GM18520 (cell line): ENCODE measurements at regions not wholly inside any gene's neighbourhood (a gene's known extent, or its start where the extent isn't known, plus 50 kb on each side); places are given as distances from the start of the nearest gene placed in this dataset.

Experiments used
- ATAC-seq: cut with Tn5 transposase; IDR thresholded peaks from one replicate; pipeline ENCODE4 v1.9.1; 2021; ENCODE audit not compliant: unreplicated experiment

DNA sequence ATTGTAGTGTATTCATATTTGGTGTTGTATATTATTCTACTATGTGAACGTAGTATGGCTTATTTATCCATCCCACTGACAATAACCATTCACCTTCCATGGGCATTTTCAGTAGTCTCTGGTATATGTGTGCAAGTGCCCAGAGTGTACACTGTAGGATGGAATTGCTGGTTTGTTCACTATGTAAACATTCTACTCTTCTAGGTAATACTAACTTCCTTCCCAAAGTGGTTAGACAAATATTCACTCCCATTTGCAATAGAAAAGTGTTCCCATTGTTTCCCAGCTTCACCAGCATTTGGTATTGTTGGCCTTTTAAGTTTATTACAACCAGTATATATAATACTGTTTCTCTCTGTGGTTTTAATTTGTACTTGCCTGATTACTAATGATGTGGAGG, 153.7 kb downstream of the C7orf25 start:
- no peak for ATAC-seq

DNA sequence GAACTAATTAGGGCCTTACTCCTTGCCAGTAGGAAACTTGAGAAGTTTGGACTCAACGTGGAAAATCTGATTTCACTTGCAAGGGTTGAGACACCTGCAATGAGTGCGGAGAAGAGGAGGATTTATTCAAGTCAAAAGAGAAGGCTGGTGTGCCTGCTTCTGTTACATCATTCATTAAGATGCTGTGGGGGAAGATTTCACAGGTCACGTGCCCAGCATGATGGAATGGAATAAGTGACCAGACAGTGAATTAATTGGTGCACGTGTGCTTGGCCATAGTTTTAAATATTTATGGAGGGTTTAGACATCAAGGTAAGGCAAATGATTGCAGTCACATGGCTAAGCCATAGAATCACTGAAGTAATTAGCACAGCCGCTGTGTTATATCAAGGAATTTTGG, 155.0 kb downstream of the C7orf25 start:
- ATAC-seq, result no peak

DNA sequence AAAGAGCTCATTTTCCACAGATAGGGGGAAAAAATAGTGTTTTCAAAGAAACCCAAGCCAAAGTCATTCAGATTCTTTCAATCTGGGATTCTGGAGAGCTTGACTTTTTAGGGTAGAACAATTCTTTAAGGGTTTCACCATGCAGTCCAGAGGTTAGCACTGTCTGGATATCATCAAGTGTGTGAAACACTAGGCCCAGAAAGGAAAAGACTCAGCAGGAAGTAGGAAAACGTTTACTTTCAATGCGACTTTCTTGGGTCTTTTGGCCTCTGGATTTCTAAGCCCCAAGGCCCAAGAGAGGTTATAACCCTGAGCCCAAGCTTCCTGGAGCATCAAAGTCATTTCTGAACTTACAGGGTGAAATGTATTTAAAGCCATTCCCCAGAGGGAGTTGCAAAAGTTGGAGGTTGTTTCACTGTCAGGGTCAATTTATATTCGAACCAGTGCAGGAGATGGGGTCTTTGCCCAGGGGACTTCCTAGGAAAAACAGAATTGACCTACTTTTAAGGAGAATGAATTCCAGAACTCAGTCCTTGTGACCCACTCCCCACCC, 158.0 kb downstream of the C7orf25 start:
- ATAC-seq, result no peak

DNA sequence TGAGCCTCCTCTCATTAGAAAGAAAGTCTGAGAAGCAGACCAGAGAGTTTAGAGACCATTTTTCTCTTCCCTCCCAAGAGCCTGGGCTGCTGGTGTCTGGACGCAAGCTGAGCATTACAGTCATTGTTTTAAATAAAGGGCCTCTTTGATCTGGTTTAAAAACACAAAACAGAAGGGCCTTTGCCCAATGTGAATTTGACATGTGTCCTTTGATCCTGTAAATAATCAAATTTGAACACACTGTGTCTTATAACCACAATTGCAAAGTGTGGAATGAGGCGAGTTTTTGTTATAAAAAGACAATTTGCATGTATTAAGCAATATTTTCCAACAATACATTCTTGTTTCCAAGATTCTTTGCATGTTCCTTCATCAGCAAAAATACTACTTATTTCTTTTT, 158.5 kb downstream of the C7orf25 start:
- no peak for ATAC-seq

DNA sequence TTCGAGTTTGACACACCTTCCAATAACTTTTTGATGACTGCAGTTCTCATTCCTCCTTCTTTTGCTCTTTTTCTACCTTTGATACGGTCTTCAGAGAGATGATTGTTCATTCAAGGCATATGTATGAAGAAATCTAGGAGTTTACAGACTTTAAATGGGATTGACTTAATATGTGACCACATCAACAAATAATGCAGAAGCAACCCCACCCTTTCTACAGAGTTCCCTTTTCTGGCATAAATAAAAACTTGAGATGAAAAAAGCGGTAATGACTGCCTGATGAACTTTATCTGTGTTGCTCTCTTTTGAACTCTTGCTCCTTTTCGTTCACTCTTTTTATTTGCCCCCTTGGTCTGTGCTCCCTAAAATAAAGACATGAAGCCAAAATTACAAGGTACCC, 161.7 kb downstream of the C7orf25 start:
- no peak for ATAC-seq

DNA sequence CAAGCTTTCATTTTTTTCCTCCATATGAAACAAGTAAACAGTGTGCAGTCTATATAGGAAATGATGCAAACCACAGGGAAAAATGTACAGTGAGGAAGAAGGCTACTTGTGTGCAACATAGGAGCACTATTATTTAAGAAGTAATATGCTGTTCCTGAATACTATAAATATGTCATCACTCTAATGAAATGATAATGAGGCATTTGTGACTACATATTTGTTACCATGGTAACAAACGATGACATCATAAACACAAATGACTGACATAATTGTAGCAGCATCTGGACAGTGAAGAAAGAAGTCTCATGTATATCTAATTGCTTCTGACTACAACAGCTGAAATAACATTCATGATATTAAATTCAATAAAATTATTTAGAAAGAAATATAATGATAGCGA, 164.8 kb downstream of the C7orf25 start:
- no peak for ATAC-seq

DNA sequence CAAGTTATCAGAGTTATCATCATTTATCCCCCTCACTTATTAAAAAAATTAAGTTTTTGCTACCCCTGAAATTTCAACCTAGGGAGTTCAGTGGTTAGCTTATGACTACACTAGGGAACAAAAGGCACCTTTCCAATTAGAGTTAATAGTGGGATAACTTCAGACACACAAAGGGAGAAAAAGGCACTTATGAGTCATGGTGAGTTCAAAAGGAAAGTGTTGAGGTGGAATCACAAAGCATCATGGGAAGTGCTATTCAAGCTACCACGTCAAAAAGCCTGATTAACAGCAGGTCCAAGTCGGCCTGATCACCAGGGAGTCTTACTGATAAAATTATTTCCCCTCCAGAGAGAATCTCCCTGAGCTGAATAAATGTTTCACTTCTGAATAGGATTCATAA, 165.7 kb downstream of the C7orf25 start:
- ATAC-seq, result no peak

DNA sequence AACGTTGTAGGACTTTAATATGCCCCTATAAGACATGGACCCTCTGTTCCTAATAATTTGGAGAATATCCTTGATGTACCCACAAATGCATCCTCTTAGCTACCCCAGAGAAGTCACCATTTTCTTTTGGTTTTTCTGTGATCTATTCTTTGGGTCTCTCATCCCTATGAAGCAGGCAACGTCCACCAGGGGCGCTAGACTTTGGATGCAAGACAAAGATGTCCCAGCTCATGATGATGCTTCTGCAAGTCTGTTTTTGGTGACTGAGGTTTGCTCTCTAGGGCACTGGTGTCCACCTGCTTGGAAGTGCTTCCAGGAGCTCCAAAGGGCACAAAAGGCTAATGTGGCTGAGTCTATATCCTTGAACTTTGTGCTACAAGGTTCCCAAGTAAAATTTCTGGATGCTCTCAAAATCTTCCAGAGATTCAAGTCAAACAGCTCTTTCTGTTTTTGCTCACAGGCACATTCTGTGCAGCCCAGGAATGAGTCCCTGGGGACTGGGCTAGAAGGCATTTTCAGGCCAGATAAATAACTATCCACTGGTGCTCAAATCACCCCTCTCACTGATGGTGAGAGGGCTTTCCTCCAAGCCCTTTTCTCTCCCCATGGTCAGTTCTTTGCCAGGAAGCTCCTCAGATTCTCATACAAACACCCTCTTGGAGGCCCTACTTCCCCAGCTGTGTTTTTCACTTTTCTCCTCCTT, 166.4 kb downstream of the C7orf25 start:
- no peak for ATAC-seq

DNA sequence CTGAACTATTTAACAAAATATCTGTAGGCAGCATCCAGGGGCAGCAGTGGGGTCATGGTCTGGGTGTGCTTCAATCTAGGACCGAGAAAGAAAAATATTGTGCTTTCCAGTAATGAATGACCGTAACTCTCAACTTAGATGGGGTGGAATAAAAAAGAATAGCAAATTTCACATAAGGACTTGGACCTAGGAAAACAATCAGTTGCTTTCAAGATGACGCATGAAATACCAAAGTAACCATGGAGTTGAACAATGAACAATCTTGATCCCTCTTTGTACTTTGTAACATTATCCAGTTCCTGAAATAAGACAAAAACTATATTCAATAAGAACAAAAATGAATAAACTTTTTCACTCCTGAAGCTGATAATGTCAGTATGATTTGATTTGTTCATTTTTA, 167.1 kb downstream of the C7orf25 start:
- ATAC-seq, result no peak

DNA sequence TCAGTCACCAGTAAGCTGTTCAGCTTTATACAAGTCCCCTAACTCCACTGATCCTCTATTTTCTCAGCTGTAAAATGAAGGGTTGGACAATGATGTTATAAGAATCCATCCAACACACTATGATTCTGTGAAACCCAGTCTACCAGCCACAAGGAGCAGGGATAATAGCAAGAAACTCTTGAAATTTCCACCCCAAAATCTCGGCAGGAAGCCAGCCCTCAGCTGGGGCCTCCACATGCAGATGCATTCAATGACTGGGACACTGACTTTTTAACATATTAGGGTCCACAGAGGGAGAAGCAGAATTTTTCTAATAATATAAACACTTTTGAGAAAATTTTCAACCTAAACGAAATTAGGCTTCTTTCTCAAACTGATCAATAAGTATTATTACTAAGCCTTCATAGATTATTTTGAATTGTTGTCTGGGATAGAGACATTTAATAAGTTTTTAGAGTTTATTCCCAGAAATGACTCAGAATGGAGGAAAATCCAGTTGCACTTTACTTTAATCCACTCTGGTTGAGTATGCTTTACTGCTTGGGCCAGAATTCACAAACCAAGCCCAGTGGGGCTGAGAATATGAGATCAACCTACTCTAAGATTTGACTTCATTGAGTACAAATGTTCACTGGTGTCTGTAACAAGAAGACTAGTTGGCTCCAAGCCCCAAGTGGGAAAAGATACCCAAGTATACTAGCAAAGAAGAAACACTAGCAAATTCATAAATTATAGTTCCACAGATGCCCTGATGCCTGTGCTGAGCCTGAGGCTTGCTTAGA, 168.6 kb downstream of the C7orf25 start:
- no peak for ATAC-seq

DNA sequence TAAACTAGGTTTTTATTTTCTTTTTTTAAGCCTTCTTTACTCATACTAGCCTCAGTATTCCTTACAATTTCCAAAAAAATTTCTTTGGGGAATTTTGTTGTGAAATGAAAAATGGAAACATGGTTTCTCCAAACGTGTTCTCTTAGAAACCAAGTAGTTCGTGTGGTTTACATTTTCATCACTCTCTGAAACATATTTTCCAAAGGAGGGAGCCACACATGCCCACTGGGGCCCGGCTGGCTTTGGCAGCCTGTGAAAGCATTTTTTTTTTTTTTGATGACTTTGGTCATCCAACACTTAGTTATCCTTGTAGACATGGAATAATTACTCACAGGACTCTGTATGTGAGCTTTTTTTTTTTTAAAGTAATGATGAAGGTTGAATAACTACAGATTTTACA, 169.6 kb downstream of the C7orf25 start:
- ATAC-seq, result no peak

DNA sequence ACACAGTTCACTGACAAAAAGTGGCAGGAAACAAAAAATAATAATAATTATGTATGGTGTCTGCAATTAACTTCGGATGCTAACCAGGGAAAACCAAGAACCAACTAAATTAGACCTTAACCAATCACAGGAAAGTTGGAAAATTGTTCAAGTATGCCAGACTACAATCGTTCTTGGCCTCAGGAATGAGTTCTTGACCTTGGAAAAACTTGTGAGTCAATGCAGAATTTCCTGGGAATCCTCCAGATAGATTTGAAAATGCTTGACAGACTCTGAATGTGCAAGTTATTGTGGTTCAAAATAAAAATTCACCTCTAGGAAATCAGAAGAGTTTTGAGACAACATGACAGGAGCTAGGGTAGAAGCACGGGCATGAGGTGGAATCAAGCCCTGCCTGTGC, 171.5 kb downstream of the C7orf25 start:
- ATAC-seq, result no peak

DNA sequence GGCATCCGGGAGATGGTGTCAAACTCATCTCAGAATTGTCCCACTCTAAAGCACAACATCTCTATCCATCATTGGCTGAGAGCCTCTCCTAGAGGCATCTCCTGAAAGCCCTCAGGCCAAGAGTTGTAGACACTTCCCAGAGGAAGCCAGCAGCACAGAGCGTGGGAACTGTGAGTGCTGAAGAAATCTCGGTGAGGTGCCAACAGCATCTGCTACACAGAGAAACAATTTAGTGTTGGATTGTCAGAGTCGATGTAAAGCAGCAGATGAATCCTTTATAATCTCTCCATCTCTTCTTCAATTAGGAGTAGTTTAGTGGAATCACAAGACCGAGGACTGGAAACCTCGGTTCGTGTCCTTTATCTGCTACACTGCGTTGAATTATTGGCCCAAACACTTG, 172.2 kb downstream of the C7orf25 start:
- no peak for ATAC-seq

DNA sequence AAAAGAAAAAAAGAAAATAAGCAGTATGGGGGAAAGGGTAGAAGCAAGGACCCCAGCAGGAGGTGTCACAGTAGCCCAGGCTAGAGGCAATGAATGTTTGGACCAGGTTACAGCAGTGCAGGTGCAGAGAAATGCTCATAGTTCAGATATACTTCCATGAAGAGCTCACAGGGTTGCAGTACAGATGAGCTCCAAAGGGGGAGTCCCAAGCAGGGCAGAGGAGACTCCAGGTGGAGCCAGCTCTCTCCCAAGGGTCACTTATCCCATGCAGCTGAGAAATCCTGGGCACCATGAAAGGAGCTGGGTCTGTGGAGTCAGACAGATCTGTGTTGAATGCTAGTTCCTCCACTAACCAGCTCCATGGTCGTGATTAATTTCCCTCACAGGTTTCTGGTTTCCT, 174.9 kb downstream of the C7orf25 start:
- ATAC-seq, result no peak

DNA sequence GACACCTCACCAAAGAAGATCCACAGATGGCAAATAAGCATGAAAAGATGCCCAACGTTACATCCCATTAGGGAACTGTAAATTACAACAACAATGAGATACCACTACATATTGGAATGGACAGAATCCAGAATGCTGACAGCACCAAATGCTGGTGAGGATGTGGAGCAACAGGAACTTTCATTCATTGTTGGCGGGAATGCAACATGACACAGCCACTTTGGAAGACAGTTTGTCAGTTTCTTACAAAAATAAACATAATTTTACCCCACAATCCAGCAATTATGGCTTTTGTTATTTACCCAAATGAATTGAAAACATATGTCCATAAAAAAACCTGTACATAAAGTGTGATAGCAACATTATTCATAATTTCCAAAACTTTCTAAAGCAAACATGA, 176.8 kb downstream of the C7orf25 start:
- no peak for ATAC-seq

DNA sequence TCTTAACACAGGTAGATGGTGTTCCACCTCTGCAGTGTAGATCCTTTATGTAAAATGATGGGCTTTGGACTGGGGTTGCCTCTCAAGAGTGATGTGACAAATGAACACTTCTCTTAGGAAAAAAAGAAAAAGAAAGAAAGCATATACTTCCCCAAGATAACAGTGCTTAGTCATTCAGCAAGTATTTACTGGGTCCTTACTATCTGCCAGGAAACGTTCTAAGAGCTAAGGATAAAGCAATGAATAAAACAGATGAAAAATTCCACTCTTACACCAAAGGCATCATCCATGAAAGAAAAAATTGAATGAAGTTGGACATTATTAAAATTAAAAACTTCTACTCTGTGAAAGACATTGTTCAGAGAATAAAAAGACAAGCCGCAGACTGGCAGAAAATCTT, 177.3 kb downstream of the C7orf25 start:
- no peak for ATAC-seq

DNA sequence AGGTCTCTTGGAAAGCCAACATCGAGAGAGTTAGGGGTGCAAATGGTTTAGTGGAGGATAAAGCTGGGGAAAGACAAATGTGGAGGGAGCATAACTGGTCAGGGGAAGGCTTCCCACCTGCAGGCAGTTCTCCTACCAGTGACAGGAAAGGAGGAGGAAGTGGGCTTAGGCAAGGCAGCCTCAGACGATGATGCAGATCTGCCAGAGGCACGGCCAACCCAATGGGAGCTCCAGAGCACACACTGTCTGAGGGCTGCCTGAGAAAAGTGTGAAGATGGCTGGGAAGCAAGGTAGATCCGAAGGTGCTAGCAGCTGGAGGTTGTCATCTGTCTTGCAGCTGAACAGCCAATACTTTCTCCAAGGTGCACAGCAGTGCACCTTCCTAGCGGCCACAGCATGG, 178.8 kb downstream of the C7orf25 start:
- ATAC-seq, result no peak

DNA sequence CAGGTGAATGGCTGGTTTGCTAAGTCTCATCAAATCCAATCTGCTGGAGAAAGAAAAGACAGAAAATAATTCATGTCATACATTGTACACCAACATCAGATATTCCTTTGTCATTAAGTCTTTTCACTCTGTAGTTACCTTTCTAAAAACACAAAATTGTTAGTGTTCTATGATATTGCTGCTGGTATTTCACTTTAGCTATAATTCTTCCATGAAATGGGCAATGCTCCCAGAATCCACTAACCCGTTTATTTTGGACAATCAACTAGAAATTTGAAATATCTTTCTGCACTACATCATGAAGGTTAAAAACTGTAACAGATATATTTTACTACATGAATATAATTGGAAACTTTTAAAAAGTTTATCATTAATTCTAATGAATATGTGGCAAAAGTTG, 181.3 kb downstream of the C7orf25 start:
- no peak for ATAC-seq

DNA sequence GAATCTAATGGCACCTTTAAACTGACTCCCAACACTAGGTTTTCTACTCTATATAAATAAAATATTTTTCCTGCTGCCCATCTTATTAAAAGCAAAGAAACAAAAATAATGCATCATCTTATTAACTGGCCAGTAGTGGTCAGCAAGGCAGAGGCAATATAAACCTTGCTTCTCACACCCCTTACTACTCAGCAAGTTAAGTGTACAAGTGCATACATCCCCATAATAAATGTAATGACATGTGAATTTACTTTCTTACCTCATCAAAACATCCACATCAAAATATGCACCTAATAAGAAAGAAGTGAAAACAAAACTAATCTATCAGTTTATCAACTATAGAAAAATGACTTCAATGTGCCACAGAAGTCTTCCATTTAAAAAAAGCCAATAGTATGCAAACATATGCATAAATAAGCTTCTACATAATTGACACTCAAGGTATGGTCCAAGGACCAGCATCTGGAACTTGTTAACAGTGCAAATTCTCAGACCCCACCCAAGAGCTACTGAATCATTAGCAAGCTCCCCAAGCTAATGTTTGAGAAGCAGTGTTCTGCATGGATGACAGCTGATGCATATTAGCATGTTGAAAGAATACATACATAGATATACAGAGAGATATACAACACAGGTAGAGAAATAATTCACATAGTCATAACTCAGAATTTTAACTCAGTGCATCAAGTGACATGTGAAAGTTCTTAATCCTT, 182.7 kb downstream of the C7orf25 start:
- no peak for ATAC-seq

DNA sequence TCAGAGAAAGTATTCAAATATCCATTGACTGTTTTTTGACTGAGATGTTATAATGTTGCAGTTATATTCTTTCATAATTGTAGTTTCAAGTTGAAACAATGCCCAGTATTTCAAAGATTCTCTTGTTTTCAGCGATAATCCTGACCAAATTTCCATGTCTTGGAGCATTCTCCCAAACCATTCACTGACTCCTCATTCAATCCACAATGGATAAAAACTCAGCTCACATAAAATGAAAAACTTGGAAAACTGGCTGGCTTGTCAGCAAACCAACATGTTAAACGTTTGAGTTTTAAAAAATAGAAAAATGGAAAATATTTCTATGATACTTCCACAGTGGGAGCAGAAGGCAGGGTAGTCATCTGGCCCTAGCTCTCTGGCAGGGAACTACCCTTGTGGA, 184.4 kb downstream of the C7orf25 start:
- ATAC-seq, result no peak

DNA sequence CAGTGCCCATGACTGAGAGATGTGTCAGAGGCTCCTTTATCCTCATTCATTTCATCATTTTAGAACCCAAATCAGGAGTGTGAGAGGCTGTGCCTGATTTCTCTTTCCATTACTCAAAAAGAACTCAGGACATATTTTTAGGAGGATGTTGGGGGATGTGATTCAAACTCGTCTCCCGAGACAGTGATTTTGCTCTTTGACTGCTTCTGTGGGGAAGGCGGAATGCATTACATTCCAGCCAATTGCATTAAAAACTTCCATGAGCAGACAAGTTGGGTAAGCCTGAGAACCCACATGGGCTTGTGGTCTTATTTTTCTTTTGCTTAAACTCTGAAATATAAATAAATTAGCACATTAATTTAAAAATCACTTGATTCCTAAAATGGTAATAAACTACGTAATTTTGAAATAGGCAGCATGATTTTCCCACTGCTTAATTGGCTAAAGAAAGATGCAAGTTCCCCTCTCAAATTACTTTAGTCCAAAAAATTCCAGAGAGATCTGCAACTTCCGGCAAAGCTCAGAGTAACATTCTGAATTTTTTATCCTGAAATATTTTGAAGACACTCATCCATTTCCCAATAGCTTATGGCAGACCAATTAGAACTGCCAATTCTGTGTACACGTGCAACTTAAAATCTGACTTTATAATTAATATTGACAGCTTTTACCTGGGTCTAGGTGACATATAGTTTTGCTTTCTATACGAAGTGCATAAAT, 185.6 kb downstream of the C7orf25 start:
- ATAC-seq, result no peak
